GM19025 (cell line): ENCODE measurements at regions not wholly inside any gene's neighbourhood (a gene's known extent, or its start where the extent isn't known, plus 50 kb on each side); places are given as distances from the start of the nearest gene placed in this dataset.

Experiments
- ATAC-seq: cut with Tn5 transposase; IDR thresholded peaks from one replicate; pipeline ENCODE4 v1.9.1; 2021; ENCODE audit warnings: mild to moderate bottlenecking, low read depth, moderate library complexity; ENCODE audit not compliant: unreplicated experiment

DNA sequence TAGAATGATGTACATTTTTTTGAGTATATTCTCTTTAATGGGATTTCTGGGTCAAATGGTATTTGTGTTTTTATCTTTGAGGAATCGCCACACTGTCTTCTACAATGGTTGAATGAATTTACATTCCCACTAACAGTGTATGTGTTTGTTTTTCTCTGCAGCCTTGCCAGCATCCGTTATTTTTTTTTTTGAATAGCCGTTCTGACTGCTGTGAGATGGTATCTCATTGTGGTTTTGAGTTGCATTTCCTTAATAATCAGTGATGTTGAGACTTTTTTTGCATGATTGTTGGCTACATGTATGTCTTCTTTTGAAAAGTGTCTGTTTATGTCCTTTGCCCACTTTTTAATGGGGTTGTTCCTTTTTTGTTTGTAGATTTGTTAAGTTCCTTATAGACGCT is 172.7 kb upstream of the CDH8 start:
- no peak for ATAC-seq

- ATAC-seq: no peak
Observed at GRCh38 chr16:62205459-62205858, 169.2 kb upstream of the CDH8 start.

DNA sequence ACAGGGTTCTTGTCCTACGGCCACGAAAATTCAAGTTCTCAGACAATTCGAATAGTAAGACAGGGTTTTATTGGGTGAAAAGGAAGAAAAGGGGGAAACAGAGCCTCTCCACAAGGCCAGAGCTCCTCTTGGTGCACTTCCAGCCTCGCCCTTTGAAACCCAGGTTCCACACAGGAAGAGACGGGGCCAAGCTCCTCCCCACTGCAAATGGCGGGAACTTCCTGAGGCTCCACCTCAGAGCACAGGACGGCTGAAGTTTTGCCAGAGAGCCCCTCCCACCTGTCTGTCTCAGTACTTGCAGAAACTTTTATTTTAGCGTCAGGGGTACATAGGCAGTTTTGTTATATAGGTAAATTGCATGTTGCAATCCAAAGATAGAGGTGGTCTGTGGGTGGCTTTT is 165.7 kb upstream of the CDH8 start:
- ATAC-seq: no peak

GRCh38 chr16:62194828-62195227 is 158.6 kb upstream of the CDH8 start:
- no peak for ATAC-seq

- ATAC-seq: no peak
Observed at GRCh38 chr16:62190426-62190825, 154.2 kb upstream of the CDH8 start.

DNA sequence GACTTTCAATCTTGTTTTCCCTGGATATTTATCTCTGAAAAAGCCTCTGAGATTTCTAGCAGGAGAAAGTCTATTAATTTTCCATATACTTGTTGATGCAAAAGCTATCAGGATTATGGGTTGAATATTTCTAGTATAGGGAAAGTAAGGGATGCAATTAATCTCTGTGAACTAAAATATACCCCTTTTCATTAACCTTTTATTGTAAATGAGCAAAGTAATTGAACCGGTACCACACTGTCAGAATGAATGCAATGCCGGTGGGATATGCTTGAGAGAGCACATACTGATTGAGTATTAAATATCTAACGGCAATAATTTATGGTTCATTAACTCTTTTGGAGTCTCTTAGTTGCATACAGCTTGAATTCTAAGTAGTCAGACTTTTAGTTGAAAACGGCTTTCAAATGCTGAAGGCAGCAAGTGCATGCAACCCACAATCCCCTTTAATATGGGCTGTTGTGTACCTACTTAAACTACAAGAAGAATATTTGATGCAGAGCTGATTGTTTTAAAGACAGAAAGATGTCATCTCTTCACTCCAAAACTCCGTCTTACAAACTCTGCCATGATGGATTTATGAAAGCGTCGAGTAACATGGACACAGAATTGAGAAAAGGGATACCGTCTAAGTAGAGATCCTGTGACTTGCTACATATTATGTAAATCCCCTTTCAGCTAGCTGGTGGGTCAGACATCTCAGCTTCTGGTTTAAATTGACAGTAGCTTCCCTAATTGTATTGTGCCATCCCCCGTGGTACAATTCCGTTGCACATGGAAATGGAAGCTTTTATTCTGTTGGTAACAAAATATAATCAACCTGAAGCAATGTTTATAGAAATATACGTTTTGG is 141.3 kb upstream of the CDH8 start:
- no peak for ATAC-seq

DNA sequence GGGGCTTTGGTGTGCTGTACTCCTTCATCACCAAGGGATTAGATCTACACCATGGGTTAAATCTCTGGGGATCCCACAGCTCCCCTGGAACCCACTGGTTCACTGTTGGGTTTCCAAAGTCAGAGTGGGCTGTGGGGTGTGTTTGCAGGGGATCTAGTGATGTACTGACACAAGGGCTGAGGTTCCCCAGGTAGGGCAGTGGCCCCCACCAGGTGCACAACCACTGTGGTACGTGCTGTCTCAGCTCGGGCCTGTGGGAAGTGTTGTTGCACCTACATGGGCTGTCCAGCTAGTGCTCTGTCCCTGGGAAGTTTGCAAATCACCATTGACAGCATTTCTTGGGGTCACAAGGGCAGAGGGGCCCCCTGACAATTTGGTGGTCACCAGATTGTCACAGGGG is 134.4 kb upstream of the CDH8 start:
- no peak for ATAC-seq

DNA sequence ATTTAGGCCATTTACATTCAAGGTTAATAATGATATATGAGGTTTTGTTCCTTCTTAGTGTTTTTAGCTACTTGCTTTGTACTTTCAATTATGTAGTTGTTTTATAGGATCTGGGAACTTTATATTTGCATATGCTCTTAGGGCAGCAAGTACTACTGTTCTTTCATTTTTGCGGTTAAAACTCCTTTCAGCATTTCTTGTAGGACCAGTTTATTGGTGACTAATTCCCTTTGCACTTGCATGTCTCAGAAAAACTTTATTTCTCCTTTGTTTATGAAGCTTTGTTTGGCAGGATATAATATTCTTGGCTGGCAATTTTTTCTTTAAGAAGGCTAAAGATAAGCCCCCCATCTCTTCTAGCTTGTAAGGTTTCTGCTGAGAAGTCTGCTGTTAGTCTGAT is 131.3 kb upstream of the CDH8 start:
- ATAC-seq: no peak

- no peak for ATAC-seq
Observed at GRCh38 chr16:62157544-62157943, 121.3 kb upstream of the CDH8 start.

GRCh38 chr16:62156971-62157370 is 120.7 kb upstream of the CDH8 start:
- no peak for ATAC-seq

DNA sequence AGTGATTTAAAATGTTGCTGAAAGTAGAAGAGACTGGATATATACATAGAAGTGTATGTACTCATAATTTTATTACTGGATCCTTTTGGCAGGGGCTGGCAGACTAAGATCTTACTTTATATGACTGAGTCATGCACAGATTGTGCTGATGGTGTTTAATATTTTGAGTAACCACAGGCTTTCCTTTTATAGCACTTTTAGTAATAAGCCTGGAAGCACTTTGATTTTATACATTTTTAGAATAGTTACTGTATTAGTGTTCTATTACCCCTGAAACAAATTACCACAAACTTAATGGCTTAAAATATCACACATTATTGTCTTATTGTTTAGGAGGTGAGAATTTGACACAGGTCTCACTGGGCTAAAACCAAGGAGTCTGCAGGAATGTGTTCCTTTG is 113.4 kb upstream of the CDH8 start:
- no peak for ATAC-seq

DNA sequence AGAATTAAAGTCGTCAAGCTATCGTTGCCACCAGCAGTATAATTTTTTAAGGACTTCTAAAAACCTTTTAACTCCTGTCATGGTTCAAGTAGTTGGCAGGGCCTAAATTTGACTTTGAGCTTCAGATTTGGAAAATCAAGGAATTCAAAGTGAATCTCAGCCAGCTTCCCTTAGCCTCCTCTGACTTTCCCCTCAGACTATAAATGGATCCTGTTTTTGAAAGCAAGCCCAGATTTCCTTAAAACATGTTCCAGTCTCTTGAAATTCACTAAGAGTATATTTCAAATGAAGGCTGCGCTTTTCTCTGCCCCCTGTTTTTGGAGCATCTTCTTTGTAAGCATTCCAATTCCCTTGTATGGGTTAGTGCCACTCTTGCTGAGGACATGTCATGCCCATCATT is 101.8 kb upstream of the CDH8 start:
- no peak for ATAC-seq

DNA sequence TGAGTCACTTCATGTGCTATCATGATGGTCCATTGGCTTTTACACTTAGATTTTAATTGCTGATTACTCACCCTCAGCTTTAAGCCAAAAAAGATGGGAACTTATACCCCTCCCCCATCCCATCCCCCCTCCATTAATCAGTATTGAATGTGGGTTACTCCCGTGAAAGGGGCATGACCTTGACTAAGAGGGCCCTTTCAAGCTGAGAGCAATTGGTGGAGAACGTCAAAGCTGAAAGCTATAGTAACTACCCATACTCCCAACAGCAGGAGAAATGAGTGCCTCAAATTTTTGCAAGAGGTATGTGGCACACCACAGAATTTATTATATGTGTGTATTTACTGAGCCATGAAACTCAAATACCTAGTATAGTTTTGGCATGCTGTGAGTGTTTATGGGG is 99.7 kb upstream of the CDH8 start:
- ATAC-seq: no peak

DNA sequence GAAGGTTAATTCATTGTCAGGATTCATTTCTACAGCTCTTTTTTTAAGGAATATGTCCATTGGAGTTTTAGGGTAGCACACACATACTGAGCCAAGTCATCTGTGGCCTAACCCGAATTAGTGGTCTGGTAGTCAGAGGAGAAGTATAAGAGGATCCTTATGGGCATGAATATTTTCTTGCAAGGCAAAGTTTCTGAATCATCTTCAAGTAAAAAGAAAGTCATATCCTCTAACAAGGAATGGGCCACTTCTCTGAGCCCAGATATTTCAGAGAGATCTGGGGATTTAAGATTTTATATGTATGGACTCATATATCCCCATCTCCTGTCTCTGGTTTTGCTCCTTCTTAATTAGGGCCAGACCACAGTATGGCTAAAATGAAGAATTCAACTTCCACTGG is 99.2 kb upstream of the CDH8 start:
- no peak for ATAC-seq

GRCh38 chr16:62130101-62130500 is 93.9 kb upstream of the CDH8 start:
- no peak for ATAC-seq

- ATAC-seq: no peak
Observed at GRCh38 chr16:62105244-62105643, 69.0 kb upstream of the CDH8 start.

DNA sequence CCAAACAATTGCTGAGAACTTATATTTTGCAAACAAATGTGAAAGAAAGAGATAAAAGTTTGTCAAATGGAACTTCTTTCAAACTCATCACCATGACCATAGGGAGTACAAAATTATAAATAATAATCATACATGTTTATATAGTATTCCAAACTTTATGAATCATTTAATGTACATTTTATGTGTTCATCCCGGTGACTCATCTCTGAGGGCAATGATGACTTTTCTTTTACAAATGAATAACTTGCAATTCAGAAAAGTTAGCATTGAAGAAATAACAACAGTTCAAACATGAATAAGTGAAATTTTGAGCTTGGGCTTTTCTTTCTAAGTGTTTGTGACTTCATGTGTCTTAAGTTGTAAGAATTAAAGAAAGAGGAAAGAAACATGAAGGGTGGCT is 66.3 kb upstream of the CDH8 start:
- ATAC-seq: no peak

DNA sequence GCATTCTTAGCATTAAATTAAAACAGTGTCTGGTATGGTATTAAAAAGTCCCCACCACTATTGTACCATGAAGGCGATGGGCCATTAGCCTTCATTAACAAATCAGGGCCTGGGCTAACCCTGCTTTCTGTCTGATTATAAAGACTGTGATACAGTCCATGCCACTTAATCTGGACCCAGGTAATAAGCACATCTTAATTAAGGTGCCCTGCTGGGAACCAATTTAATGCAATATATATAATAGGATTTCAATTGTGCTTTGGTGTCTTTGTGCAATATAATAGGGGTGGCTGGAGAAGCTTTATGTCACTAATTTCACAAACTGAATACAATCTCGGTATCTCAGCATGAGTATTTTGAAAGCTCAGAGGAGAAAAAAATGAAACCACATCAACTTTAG is 64.4 kb upstream of the CDH8 start:
- no peak for ATAC-seq

DNA sequence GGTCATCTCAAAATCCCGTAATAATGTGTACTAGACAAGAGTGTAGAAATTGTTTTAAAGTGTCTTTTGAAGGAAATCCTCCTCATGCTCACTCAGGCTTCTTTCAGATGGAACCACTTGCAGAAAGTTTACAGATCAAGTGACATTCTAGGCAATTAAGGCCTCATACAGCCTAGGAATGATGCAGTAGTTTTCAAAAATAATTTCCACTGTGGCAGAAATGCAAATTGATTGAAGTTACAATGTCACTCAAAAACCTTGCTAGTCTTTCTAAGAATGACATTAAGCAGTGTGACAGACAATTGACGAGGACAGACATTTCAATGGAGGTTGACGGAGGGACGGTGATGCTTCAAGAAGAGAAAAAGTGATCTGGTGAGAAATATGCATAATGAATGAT is 53.5 kb upstream of the CDH8 start:
- ATAC-seq: no peak

GRCh38 chr16:62088731-62089410 is 52.6 kb upstream of the CDH8 start:
- ATAC-seq: no peak
